ENCODE measurements at regions not wholly inside any gene's neighbourhood (a gene's known extent, or its start where the extent isn't known, plus 50 kb on each side); places are given as distances from the start of the nearest gene placed in this dataset.

DNA sequence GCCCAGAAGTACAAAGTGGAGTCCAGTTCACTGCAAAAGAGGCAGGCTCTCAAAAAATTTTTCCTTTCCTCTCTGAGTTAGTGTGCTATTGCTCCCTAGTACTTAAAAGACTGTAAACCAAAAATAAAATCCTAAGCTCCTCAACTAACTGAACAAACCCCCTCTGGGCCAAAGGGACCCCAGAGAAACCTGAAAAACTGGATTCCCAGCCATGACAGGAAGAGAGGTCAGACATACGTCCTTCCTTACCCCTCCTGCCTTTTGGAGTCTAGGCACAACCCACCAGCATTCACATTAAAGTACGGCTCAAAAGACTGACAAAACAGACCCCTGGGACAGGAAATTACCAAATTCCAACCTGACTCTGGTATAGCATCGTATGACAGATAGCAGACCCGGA, 957.9 kb upstream of the PRKX start (continued):
- TF ChIP-seq, protein P1, sequence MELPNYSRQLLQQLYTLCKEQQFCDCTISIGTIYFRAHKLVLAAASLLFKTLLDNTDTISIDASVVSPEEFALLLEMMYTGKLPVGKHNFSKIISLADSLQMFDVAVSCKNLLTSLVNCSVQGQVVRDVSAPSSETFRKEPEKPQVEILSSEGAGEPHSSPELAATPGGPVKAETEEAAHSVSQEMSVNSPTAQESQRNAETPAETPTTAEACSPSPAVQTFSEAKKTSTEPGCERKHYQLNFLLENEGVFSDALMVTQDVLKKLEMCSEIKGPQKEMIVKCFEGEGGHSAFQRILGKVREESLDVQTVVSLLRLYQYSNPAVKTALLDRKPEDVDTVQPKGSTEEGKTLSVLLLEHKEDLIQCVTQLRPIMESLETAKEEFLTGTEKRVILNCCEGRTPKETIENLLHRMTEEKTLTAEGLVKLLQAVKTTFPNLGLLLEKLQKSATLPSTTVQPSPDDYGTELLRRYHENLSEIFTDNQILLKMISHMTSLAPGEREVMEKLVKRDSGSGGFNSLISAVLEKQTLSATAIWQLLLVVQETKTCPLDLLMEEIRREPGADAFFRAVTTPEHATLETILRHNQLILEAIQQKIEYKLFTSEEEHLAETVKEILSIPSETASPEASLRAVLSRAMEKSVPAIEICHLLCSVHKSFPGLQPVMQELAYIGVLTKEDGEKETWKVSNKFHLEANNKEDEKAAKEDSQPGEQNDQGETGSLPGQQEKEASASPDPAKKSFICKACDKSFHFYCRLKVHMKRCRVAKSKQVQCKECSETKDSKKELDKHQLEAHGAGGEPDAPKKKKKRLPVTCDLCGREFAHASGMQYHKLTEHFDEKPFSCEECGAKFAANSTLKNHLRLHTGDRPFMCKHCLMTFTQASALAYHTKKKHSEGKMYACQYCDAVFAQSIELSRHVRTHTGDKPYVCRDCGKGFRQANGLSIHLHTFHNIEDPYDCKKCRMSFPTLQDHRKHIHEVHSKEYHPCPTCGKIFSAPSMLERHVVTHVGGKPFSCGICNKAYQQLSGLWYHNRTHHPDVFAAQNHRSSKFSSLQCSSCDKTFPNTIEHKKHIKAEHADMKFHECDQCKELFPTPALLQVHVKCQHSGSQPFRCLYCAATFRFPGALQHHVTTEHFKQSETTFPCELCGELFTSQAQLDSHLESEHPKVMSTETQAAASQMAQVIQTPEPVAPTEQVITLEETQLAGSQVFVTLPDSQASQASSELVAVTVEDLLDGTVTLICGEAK (IDR thresholded peaks at IDR 0.05; ENCODE audit: borderline replicate concordance) = no peak

DNA sequence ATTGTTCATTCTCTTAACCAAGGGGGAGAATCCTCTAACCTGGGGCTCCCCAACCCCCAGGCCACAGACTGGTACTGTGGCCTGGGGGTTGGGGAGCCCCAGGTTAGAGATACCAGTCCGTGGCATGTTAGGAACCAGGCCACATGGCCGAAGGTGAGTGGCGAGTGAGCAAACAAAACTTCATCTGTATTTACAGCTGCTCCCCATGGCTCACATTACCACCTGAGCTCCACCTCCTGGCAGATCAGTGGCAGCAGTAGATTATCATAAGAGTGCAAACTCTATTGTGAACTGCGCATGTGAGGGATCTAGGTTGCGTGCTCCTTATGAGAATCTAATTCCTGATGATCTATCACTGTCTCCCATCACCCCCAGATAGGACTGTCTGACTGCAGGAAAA, 957.2 kb upstream of the PRKX start:
- ChIA-PET CTCF (no interaction called here), SMC1A (ENCODE audit: uncharacterized antibody, unreplicated experiment) (no interaction called here), POLR2A (no interaction called here), RAD21 (ENCODE audit: unreplicated experiment) (no interaction called here)
- no peaks in the 10 kb centered on the region for H3K79me2 ChIP-seq (ENCODE audit: control insufficient read depth, insufficient read depth, low read length)
- no peaks in the 10 kb centered on the region for H3K27me3 ChIP-seq (replicated peaks in 1 of 2; ENCODE audit: control insufficient read depth in 2 of 2, insufficient read depth in 2 of 2, low read length in 1 of 2)
- H3K4me1 ChIP-seq (ENCODE audit: control insufficient read depth, insufficient read depth, low read length) = no peaks in the 10 kb centered on the region
- BruUV-seq (replicated peaks) = no TSS peak
- no peaks in the 10 kb centered on the region for H3K36me3 ChIP-seq (ENCODE audit: control insufficient read depth in 2 of 2, insufficient read depth in 2 of 2, low read length in 1 of 2)
- 41% methylated on average over 5 of the region's 5 CpGs for WGBS (ENCODE audit: insufficient coverage, insufficient replicate concordance, low lambda C conversion rate, missing lambda C conversion rate)
- no peak overlapping the region for H3K27ac ChIP-seq (ENCODE audit: control insufficient read depth, insufficient read depth)
- intact Hi-C loops (cut with micrococcal nuclease; ENCODE audit: unreplicated experiment) (no loop called here), in situ Hi-C loops (cut with MboI) (no loop called here)
- FAIRE-seq (no peak), DNase-seq (ENCODE audit: low read depth, low spot score) (no peak), ATAC-seq (no peak)
- no peak overlapping the region for H3K9ac ChIP-seq (ENCODE audit: control insufficient read depth, insufficient read depth, low read length)
- H2AFZ ChIP-seq (ENCODE audit: control insufficient read depth, low read depth, low read length) = no peak overlapping the region
- H3K4me2 ChIP-seq (ENCODE audit: control insufficient read depth, insufficient read depth) = no peak overlapping the region
- no peaks in the 10 kb centered on the region for H4K20me1 ChIP-seq (ENCODE audit: control insufficient read depth, insufficient read depth)
- no peak overlapping the region for H3K4me3 ChIP-seq
- no peaks in the 10 kb centered on the region for H3K9me3 ChIP-seq (replicated peaks; ENCODE audit: control insufficient read depth, insufficient read depth, low read length)
- TF ChIP-seq TAF1 (IDR thresholded peaks at IDR 0.05; ENCODE audit: borderline replicate concordance, low read depth, low read length) = no peak
- TF ChIP-seq, protein P2, sequence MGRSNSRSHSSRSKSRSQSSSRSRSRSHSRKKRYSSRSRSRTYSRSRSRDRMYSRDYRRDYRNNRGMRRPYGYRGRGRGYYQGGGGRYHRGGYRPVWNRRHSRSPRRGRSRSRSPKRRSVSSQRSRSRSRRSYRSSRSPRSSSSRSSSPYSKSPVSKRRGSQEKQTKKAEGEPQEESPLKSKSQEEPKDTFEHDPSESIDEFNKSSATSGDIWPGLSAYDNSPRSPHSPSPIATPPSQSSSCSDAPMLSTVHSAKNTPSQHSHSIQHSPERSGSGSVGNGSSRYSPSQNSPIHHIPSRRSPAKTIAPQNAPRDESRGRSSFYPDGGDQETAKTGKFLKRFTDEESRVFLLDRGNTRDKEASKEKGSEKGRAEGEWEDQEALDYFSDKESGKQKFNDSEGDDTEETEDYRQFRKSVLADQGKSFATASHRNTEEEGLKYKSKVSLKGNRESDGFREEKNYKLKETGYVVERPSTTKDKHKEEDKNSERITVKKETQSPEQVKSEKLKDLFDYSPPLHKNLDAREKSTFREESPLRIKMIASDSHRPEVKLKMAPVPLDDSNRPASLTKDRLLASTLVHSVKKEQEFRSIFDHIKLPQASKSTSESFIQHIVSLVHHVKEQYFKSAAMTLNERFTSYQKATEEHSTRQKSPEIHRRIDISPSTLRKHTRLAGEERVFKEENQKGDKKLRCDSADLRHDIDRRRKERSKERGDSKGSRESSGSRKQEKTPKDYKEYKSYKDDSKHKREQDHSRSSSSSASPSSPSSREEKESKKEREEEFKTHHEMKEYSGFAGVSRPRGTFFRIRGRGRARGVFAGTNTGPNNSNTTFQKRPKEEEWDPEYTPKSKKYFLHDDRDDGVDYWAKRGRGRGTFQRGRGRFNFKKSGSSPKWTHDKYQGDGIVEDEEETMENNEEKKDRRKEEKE (IDR thresholded peaks at IDR 0.05) = no peak
- no peak for TF ChIP-seq SP1 (IDR thresholded peaks at IDR 0.05; ENCODE audit: low read depth, low read length)
- TF ChIP-seq, protein P3, sequence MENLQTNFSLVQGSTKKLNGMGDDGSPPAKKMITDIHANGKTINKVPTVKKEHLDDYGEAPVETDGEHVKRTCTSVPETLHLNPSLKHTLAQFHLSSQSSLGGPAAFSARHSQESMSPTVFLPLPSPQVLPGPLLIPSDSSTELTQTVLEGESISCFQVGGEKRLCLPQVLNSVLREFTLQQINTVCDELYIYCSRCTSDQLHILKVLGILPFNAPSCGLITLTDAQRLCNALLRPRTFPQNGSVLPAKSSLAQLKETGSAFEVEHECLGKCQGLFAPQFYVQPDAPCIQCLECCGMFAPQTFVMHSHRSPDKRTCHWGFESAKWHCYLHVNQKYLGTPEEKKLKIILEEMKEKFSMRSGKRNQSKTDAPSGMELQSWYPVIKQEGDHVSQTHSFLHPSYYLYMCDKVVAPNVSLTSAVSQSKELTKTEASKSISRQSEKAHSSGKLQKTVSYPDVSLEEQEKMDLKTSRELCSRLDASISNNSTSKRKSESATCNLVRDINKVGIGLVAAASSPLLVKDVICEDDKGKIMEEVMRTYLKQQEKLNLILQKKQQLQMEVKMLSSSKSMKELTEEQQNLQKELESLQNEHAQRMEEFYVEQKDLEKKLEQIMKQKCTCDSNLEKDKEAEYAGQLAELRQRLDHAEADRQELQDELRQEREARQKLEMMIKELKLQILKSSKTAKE (IDR thresholded peaks at IDR 0.05; ENCODE audit: low read depth, poor library complexity, severe bottlenecking) = no peak
- TF ChIP-seq, protein P4, sequence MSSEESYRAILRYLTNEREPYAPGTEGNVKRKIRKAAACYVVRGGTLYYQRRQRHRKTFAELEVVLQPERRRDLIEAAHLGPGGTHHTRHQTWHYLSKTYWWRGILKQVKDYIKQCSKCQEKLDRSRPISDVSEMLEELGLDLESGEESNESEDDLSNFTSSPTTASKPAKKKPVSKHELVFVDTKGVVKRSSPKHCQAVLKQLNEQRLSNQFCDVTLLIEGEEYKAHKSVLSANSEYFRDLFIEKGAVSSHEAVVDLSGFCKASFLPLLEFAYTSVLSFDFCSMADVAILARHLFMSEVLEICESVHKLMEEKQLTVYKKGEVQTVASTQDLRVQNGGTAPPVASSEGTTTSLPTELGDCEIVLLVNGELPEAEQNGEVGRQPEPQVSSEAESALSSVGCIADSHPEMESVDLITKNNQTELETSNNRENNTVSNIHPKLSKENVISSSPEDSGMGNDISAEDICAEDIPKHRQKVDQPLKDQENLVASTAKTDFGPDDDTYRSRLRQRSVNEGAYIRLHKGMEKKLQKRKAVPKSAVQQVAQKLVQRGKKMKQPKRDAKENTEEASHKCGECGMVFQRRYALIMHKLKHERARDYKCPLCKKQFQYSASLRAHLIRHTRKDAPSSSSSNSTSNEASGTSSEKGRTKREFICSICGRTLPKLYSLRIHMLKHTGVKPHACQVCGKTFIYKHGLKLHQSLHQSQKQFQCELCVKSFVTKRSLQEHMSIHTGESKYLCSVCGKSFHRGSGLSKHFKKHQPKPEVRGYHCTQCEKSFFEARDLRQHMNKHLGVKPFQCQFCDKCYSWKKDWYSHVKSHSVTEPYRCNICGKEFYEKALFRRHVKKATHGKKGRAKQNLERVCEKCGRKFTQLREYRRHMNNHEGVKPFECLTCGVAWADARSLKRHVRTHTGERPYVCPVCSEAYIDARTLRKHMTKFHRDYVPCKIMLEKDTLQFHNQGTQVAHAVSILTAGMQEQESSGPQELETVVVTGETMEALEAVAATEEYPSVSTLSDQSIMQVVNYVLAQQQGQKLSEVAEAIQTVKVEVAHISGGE (CRISPR knock-in tag; IDR thresholded peaks at IDR 0.05) = no peak
- TF ChIP-seq, protein P5, sequence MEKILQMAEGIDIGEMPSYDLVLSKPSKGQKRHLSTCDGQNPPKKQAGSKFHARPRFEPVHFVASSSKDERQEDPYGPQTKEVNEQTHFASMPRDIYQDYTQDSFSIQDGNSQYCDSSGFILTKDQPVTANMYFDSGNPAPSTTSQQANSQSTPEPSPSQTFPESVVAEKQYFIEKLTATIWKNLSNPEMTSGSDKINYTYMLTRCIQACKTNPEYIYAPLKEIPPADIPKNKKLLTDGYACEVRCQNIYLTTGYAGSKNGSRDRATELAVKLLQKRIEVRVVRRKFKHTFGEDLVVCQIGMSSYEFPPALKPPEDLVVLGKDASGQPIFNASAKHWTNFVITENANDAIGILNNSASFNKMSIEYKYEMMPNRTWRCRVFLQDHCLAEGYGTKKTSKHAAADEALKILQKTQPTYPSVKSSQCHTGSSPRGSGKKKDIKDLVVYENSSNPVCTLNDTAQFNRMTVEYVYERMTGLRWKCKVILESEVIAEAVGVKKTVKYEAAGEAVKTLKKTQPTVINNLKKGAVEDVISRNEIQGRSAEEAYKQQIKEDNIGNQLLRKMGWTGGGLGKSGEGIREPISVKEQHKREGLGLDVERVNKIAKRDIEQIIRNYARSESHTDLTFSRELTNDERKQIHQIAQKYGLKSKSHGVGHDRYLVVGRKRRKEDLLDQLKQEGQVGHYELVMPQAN (conservative IDR thresholded peaks at IDR 0.05) = no peak

All from GM12878 (cell line).